GM18951 (cell line): ENCODE measurements at regions not wholly inside any gene's neighbourhood (a gene's known extent, or its start where the extent isn't known, plus 50 kb on each side); places are given as distances from the start of the nearest gene placed in this dataset.

Experiments used
- POLR2A ChIP-seq: IDR thresholded peaks from 4 replicates; pipeline ENCODE4 v1.6.1; 2011; ENCODE audit warnings: mild to moderate bottlenecking; ENCODE audit not compliant: insufficient read length, insufficient read depth; ENCODE audit errors: extremely low read depth
- in situ Hi-C: fragments of 300-500 bp; cut with MboI; formaldehyde crosslinking; loops from one replicate; pipeline ENCODE4 v1.12.0; 2022; ENCODE audit warnings: low sequenced_read_pairs, mixed read lengths, inconsistent platforms; ENCODE audit not compliant: unreplicated experiment

DNA sequence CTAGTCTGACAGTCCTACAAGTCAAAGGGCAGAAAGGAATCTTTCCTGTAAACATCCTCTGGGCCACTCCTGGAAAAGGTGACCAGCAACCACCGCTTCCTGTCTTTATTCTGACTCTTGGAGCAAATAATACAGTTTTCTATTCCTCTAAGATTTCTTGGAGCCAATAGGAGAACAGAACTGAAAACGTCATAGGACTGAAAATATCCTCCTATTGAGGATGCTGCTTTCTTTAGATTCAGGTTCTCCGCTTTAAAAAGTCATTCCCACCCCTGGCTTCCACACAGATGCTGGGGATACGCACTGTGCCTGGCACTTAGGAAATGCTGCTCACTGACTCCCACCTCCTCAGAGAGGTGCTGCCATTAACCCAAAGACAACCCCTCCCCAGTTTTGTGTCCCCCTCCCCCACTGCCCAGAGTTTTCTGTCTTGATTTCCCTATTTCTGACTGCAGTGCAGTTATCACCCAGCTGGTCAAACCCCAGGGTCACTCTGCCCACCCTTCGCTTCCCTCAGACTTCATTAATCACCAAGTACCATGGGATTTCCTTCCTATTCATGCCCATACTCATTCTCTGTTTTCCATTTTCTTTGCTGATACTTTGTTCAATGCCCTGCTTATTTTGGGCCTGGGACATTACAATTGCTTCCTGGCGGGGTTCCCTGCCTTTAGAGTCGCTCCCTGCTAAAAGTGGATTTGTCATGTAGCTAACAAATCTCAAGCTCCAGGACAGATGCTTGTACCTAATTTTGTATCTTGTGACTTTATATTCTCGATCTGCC lies 82.1 kb upstream of the ARHGAP29 start:
- no peak for TF ChIP-seq POLR2A
- in situ Hi-C loops: no loop called here

DNA sequence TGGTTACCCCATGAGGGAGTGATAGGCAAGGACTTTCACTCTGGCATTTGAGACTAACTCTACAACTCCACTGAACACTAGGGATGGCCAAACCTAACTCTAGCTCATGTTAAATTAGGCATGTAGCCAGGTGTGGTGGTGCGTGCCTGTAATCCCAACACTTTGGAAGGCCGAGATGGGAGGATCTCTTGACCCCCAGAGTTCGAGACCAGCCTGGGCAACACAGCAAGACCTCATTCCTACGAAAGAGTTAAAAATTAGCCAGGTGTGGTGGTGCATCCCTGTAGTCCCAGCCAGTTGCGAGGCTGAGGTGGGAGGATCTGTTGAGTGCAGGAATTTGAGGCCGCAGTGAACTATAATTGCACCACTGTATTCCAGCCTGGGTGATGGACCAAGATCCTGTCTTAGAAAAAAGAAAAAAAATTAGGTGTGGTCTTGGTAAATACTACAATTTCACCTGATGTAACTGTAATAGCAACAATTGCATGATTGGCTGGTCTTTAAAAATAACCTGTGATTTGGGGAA lies 81.2 kb upstream of the ARHGAP29 start:
- in situ Hi-C loops: no loop called here
- no peak for TF ChIP-seq POLR2A

DNA sequence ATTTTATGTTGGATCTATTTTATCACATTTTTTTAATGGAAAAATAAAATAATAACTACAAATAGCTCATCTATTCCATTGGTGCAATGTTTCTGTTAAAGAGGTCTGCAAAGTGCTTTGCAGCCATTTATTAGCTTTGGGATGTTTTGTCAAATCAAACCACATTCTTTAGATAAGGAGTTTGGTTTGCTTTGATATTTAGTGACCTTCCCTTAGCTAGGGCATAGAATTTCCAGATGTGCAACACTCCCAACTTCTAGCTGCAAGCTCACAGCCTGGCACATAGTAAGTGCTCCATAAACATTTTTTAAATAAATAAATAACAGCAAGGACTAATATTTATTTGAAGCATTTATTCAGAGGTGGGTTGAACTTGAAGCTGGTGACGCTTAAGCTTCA lies 80.4 kb upstream of the ARHGAP29 start:
- in situ Hi-C loops: no loop called here
- TF ChIP-seq POLR2A: no peak

DNA sequence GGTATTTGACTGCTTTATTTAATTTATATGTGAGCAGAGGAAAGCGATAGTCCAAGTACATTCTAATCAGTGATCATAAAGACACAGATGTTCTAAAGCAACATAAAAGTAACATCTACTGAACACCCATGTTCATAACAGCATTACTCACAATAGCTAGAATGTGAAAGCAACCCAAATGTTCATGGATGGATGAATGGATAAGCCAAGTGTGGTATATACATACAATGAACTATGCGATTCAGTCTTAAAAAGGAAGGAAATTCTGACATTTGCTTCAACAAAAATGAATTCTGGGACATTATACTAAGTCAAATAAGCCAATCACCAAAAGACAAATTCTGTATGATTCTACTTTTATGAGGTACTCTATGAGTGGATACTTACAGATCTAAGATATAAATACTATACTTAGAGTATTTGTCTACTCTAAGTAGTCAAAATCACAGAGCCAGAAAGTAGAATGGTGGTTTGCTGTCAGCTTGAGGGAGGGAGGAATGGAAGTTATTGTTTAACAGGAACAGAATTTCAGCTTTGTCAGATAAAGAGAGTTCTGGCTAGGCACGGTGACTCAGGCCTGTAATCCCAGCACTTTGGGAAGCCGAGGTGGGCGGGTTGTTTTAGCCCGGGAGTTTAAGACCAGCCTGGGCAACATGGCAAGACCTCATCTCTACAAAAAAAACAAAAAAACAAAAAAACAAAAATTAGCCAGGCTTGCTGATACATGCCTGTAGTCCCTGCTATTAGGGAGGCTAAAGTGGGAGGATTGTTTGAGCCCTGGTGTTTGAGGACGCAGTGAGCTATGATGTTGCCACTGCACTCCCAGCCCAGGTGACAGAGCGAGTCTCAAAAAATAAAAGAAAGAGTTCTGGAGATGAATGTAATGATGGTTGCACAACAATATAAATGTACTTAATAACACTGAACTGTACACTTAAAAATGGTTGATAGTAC lies 79.7 kb upstream of the ARHGAP29 start:
- in situ Hi-C loops: no loop called here
- no peak for TF ChIP-seq POLR2A

DNA sequence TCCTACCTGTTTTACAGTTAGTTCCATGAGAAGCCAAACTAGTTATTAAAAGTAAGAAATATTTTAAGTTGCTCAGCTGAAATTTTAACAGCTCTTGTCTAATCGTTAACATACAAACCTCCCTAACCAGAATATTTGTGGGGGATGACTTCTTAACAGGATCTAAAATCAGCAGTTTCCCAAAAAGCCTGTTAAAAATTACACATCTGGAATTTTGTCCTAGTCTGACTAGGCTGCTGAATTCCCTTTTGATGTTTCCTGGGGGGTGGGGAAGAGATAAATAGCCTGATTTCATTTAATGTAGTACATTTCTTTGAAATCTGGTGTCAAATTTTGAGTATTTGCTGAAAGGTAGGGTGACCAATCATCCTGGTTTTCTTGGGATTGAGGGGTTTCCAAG lies 78.8 kb upstream of the ARHGAP29 start:
- TF ChIP-seq POLR2A: no peak
- in situ Hi-C loops: no loop called here

DNA sequence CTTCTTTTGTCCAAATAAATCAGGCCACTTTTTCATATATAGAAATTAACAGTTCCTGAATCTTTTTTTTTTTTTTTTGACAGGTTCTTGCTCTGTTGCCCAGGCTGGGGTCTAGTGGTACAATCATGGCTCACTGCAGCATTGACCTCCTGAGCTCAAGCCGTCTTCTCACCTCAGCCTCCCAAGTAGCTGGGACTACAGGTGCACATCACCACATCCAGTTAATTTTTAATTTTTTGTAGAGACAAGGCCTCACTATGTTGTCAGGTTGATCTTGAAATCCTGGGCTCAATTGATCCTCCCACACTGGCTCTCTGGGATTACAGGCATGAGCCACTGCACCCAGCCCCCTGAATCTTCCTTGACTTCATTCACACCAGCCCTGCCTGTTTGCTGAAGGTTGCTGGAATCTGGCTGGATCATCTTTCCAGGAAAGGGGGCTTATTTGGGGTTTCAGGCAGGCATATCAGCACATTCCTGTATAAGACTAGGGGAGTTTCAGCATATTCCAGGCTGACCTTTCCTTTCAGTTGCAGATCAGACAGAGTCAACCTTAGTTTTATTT lies 78.2 kb upstream of the ARHGAP29 start:
- in situ Hi-C loops: no loop called here

DNA sequence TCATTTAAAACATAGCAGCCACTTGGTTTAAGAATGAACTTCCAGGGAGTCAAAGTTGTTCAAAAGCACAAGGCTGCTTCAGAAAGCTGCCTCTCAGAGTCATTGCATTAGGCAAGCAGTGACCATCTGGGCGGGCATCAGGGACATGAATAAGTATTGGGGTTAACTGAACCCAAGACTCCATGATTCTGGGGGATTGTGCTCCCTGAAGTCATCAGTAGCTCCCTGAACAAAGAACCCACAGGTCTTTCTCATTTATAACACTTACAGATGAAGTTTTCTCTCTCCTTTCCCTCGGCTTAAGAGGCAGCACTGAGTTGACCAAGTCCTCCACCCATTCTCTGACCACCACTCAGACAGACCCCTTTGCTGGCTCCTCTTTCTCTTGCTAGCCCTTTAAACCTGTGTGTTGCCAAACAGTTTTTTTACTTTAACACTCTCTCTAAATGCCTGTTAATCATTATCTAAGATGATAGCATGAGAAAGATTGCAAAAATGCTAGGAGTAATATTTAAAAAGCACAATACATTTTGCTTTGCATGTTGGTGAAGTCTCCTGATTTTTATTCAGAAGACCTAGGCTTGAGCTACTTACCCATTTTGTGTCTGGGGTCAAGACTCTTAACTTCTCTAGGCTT lies 77.0 kb upstream of the ARHGAP29 start:
- no peak for TF ChIP-seq POLR2A
- in situ Hi-C loops: no loop called here

More for the DNA sequence above, 78.2 kb upstream of the ARHGAP29 start:
- TF ChIP-seq POLR2A: no peak

DNA sequence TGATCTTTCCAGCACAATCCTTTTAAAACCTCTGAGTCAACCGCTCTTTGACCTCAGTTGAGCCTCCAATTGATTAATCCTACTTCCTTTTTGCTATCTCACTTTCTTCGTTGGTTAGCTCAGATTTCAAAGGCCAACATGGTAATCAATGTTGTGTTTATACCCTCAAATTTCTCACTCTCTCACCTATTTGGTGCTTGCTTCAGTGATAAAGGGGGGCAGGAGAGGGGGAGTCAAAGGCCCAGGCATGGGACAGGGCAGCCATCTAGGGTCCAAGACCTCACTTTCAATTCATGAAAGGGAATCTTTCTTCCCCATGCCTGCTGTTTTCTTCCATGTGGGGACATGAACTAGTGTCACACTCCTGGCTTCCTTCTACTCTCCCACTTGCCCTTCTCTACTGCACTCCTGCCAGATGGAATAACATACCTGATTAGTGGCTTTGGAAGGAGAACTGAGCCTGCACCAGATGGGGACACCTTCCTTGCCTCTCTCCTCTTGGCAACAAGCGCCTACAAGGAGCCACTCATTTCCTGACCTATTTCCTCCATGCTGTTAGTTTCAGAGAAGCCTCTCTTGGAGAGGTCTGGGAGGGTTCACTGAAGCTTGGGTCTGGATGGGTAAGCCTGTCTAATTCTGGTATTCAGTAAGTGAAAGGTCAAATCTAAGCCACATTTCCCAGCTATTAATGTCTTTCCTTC lies 73.3 kb upstream of the ARHGAP29 start:
- no peak for TF ChIP-seq POLR2A
- in situ Hi-C loops: no loop called here

DNA sequence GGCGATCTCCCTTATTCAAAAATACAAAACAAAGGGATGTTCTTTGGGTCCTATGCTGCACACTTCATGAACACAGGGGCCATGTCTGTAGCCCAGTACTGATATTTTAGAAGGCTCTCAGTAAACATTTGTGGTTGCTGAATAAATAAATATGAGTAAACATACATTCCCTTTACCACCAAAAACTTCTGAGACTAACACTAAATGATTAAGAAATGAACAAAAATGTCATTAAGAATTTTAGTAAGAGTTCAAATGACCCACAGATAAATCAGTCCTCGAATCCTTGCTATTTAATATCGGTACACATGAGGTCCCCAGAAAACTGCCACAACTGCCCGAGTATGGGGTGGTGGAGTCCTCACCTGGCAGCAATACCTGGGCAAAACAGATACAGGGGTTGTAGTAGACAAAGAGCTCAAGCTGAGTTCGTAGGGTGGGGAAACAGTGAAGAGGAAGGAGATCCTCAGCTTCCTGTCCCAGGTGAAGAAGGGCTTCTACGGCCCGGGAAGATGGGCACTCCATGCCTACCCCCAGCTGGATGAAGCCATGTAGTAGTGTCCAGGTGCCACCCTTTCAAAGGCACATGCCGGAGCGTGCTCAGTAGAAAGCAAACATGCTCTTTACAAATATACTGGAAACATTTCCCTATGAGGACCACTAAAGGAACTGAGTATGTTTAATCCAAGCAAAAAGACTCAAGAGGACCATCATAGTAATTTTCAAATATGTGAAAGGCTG lies 72.6 kb upstream of the ARHGAP29 start:
- in situ Hi-C loops: no loop called here
- no peak for TF ChIP-seq POLR2A

DNA sequence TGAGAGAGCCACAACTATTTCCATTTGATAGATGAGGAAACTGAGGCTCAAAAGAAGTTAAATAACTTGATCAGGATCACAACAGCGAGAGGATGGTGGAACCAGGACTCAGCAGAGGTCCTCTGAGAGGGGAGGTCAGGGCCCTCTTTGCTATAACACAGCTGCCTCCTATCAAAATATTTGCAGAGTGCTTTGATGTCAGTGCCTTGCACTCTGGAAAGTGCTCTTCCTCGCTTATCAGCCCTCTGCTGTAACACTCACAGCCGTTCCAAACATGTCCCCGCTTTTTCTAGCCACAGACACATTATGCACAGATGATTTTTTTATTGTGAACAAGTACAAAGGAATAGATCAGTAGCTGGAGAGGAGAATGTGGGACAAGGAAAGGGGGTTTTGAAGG lies 71.8 kb upstream of the ARHGAP29 start:
- in situ Hi-C loops: no loop called here
- no peak for TF ChIP-seq POLR2A

DNA sequence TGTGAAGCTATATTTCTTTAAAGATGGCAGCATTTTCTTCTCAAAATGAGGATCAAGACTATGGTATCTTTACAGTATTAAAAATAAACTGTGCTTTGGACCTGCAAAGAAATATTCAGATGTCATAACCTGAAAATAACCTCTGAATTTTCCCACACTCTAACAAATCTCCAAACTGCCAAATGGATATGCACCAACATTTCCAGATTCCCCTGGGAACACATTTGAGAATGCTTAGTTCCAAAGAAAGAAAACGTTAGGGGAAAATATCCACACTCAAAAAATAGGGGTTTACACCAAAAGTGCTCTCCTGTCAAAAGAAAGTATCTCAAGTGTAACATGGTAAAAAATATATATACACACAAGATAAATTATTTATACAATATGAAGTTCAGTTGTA lies 69.1 kb upstream of the ARHGAP29 start:
- TF ChIP-seq POLR2A: no peak
- in situ Hi-C loops: no loop called here

DNA sequence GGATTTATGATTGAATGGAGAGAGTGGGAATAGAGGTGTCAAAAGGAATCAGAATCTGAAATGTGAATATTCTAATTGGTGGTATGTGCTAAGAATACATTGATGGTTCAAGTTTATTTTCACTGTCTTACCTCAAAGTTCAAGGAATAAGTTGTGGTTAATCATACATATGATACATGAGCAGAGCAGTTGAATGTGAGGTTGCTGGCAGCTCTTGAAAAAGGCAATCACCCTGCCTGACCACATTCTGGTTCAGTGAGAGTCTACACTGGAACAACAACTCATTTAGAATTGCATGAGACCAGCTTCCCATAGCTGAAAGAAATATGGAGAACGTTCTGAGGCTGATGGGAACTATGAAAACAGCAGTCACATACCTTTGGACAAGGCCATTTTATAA lies 68.3 kb upstream of the ARHGAP29 start:
- in situ Hi-C loops: no loop called here
- no peak for TF ChIP-seq POLR2A

DNA sequence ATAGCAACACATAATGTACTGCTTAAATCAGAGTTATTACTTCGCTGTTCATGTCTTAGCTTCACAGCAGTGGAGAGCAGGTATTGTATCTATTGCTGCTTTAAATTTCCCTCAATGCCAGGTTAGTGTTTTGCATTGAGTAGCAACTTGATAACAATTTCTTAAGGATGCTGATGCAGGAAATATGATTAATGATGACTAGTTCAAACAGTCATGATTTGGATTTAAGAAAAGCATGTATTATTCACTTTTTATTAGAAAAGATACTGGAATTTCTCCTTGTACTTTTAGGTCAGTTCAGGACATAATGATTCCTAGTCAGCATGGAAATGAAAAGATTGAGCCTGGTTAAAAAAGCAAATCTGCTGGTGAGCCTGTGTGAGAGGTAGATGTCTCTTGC lies 67.2 kb upstream of the ARHGAP29 start:
- no peak for TF ChIP-seq POLR2A
- in situ Hi-C loops: no loop called here
